ENCODE measurements at regions not wholly inside any gene's neighbourhood (a gene's known extent, or its start where the extent isn't known, plus 50 kb on each side); places are given as distances from the start of the nearest gene placed in this dataset.

- no peaks in the 10 kb centered on the region for H3K4me1 ChIP-seq
- intact Hi-C loops (cut with DNase I) = no loop called here
- TF ChIP-seq CTCF (IDR thresholded peaks at IDR 0.05) = no peak
- ATAC-seq = no peak
- H3K4me3 ChIP-seq = no peak overlapping the region
- H3K9me3 ChIP-seq = peaks cover 0 to 3% of the 10 kb centered on the region in 2 donors
- H3K27me3 ChIP-seq = no peaks in the 10 kb centered on the region
- no peaks in the 10 kb centered on the region for H3K36me3 ChIP-seq
- no peak for DNase-seq
- no peak overlapping the region for H3K27ac ChIP-seq
Measured at GRCh38 chr4:147401221-147401620, 79.7 kb upstream of the EDNRA start.

- TF ChIP-seq CTCF (IDR thresholded peaks at IDR 0.05) = no peak
- ATAC-seq (no peak), DNase-seq (no peak)
- Histone ChIP-seq H3K4me1 (no peaks in the 10 kb centered on the region), H3K4me3 (no peak overlapping the region), H3K27me3 (no peaks in the 10 kb centered on the region), H3K9me3 (peaks cover 0 to 3% of the 10 kb centered on the region in 2 donors), H3K27ac (no peak overlapping the region), H3K36me3 (no peaks in the 10 kb centered on the region)
- intact Hi-C loops (cut with DNase I) = no loop called here
Measured at GRCh38 chr4:147407261-147408045, 73.4 kb upstream of the EDNRA start.

- ATAC-seq = no peak
- Histone ChIP-seq H3K9me3 (peaks cover 0 to 3% of the 10 kb centered on the region in 2 donors), H3K27me3 (no peaks in the 10 kb centered on the region), H3K4me1 (no peaks in the 10 kb centered on the region), H3K27ac (no peak overlapping the region), H3K36me3 (no peaks in the 10 kb centered on the region), H3K4me3 (no peak overlapping the region)
- intact Hi-C loops (cut with DNase I) = no loop called here
- DNase-seq = no peak
- no peak for TF ChIP-seq CTCF (IDR thresholded peaks at IDR 0.05)
Measured at GRCh38 chr4:147408189-147408588, 72.7 kb upstream of the EDNRA start.

GRCh38 chr4:147409350-147409749 lies 71.5 kb upstream of the EDNRA start:
- no peaks in the 10 kb centered on the region for H3K27me3 ChIP-seq
- H3K36me3 ChIP-seq = no peaks in the 10 kb centered on the region
- H3K27ac ChIP-seq = no peak overlapping the region
- DNase-seq = no peak
- no peak for ATAC-seq
- H3K4me3 ChIP-seq = no peak overlapping the region
- no peak for TF ChIP-seq CTCF (IDR thresholded peaks at IDR 0.05)
- H3K9me3 ChIP-seq = peaks cover 0 to 6% of the 10 kb centered on the region in 2 donors
- H3K4me1 ChIP-seq = no peaks in the 10 kb centered on the region
- intact Hi-C loops (cut with DNase I) = no loop called here

- TF ChIP-seq CTCF (IDR thresholded peaks at IDR 0.05) = no peak
- Histone ChIP-seq H3K27ac (no peak overlapping the region), H3K27me3 (no peaks in the 10 kb centered on the region), H3K9me3 (peaks cover 0 to 5% of the 10 kb centered on the region in 2 donors), H3K4me1 (no peaks in the 10 kb centered on the region), H3K36me3 (no peaks in the 10 kb centered on the region), H3K4me3 (no peak overlapping the region)
- intact Hi-C loops (cut with DNase I) = no loop called here
- DNase-seq = no peak
- ATAC-seq = no peak
Measured at GRCh38 chr4:147418226-147418625, 62.7 kb upstream of the EDNRA start.

Data from left lung (tissue), 4 donors.